SU-DHL-6 (cell line): ENCODE measurements at regions not wholly inside any gene's neighbourhood (a gene's known extent, or its start where the extent isn't known, plus 50 kb on each side); places are given as distances from the start of the nearest gene placed in this dataset.

Experiments used
- EZH2phosphoT487 ChIP-seq: fragments of 200-600 bp; sonication (generic), shearing (Covaris generic); conservative IDR thresholded peaks from 2 replicates; pipeline ENCODE4 v1.6.1; 2018; ENCODE audit warnings: mild to moderate bottlenecking, antibody characterized with exemption, low read length, moderate library complexity, mixed read lengths
- TF ChIP-seq, protein P1 (sequence below): fragments of 200-600 bp; sonication (generic); IDR thresholded peaks from one replicate; pipeline ENCODE4 v1.5.1; 2017; ENCODE audit warnings: antibody characterized with exemption, mild to moderate bottlenecking, low read length, moderate library complexity; ENCODE audit not compliant: insufficient read depth, poor library complexity, severe bottlenecking

DNA sequence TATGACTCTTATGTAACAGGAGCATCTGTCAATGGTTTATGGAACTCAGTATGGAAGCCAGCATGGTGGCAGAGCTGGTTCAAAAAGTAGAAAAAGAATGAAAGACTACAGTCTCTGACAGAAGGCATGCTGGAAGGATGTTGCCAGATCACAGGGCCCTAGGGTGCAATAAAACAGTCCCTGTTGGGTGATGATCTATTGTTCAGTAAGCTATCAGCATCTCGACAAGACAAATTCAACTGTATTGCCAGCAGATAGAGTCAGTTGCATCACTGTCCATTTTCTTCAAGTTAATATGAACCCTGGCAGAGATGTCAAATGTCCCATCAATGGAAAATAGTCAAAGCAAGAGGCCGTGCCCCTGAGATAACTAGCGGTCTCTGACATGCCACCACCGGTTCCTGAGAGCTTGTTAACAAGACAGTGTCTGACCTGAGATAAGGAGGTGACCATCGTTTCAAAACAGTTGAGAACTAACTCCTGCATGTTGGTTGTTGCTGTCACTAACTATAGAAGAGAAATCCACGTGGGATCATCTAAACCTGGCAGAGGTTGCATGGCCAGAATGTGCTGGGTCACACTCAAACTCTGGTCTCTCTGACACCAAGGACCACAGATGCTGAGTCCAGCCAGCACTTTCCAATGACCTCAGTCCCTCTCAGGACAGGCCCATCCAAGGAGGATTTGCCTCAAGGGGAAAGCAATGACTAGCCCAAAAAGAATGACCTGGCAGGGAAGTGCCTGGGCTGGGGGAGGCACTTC is 125.9 kb downstream of the RIPK4 start:
- TF ChIP-seq, protein P1, sequence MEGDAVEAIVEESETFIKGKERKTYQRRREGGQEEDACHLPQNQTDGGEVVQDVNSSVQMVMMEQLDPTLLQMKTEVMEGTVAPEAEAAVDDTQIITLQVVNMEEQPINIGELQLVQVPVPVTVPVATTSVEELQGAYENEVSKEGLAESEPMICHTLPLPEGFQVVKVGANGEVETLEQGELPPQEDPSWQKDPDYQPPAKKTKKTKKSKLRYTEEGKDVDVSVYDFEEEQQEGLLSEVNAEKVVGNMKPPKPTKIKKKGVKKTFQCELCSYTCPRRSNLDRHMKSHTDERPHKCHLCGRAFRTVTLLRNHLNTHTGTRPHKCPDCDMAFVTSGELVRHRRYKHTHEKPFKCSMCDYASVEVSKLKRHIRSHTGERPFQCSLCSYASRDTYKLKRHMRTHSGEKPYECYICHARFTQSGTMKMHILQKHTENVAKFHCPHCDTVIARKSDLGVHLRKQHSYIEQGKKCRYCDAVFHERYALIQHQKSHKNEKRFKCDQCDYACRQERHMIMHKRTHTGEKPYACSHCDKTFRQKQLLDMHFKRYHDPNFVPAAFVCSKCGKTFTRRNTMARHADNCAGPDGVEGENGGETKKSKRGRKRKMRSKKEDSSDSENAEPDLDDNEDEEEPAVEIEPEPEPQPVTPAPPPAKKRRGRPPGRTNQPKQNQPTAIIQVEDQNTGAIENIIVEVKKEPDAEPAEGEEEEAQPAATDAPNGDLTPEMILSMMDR, result no peak
- no peak for TF ChIP-seq EZH2phosphoT487
